ENCODE measurements at regions not wholly inside any gene's neighbourhood (a gene's known extent, or its start where the extent isn't known, plus 50 kb on each side); places are given as distances from the start of the nearest gene placed in this dataset.

DNA sequence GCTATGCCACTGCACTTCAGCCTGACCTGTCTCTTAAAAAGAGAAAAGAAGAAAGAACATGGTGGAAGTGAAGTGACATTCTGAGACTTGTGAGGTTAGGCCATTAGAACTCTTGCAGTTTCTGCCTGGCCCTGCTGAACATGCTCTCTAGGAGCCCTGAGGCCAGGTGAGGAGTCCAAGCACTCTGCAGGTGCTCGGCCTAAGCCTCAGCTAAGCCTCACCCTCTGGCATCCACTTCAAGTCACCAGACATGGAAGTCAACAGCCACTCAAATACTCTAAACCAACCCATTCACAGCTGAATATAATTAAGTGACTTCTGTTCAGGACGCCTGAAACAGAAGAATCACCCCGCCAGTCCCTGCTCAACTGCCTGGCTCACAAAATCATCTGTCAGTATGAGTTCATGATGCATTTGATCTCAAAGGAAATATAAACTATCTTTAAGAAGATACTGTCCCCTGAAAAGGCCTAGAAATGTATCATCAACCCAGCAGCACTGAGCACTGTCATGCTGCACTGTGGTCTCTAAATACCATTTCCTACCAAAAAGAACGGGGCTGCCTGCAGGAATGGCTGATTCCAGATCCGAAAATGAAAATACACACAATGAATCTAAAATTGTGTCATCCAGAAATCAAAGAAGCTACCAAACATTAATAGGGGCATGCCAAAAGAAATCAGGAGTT is 118.8 kb downstream of the PSMG1 start:
- intact Hi-C loops (cut with DNase I), result loop anchor here (5.0 to 10.0 kb wide), 3 partner anchors 60 to 257 kb away; partner anchors contain the start of gene ETS2
- ATAC-seq (no peak), DNase-seq (ENCODE audit: missing footprints) (no peak)

DNA sequence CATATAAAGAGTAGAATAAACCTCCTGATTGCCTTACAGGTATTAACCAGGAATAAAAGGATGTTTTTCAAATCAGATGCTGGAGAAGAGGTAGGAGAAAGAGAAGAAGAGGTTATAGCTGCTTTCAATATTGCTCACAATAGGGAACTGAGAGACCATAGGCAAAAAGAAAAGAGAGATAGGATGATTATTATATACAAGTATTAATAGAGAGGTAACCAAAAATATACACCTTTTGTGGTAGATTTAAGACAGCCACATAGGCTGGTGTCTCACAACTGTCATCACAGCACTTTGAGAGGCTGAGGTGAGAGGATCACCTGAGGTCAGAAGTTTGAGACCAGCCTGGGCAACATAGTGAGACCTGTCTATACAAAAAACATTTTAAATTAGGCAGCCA is 119.7 kb downstream of the PSMG1 start:
- ATAC-seq (no peak), DNase-seq (ENCODE audit: missing footprints) (no peak)
- intact Hi-C loops (cut with DNase I), result loop anchor here (10.0 kb wide), 1 partner anchor 61 kb away; no protein-coding TSS in a partner anchor

DNA sequence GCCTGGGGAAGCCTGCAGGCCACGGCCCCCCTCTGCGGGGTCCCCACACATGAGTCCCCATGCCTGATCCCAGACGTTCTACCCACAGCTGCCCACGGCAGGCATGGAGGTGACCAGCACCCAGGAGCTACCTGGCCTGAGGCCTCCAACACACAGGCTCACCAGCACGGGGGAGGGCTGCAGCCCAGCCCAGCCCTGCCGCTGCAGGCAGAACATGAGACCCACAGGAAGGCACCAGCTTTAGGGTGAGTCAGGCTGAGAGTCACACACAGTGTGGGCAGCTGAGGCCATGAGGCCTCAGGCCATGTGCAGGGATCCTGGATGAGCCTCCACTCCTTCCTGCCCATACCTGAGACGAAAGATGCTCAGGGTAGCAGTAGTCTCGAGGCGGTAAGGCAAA is 121.1 kb downstream of the PSMG1 start:
- ATAC-seq, result no peak
- intact Hi-C loops (cut with DNase I), result loop anchor here (10.0 kb wide), 1 partner anchor 63 kb away; no protein-coding TSS in a partner anchor

DNA sequence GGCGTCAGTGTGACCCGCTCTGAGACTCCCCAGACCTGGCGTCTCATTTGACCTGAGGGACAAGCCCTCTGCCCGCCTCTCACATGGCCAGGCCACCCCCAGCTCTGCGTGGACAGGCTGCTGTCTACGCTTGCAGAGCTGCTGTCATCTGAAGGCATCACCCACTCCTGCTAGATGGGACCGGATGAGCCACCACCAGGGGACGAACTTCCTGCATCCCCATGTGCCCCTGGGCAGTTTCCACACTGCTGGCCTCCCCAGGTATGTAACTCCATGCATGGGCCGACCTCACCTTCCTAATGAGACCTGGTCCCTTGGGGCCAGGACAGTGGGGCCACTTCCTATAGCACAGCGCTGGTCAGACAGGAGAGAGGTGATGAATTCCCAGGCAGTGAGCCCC is 121.5 kb downstream of the PSMG1 start:
- intact Hi-C loops (cut with DNase I), result loop anchor here (10.0 kb wide), 1 partner anchor 63 kb away; no protein-coding TSS in a partner anchor
- no peak for ATAC-seq
- no peak for DNase-seq (ENCODE audit: missing footprints)

More for the DNA sequence above, 121.1 kb downstream of the PSMG1 start:
- DNase-seq (ENCODE audit: missing footprints), result no peak

DNA sequence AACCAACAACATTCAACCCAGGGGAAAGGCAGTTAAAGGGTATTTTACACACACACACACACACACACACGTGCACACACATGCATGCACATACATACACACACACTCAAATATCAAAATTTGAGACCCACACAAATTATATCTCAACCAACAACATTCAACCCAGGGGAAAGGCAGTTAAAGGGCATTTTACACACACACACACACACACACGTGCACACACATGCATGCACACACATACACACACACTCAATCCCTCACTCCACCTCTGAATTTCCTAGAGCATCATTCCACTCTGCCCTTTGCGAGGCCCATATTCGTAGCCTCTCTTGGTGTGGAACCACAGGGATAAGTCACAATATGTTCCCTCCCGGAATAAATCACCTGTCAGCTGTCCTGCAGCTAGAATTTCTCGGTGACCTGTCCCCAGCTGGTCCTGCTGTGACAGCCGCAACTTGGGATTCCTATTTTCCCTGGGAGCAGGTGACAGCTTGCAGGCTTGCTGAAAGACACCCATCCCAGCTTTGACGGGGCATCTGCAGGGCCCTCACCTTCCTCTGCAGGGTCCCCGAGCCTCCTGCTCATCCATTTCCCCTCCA is 122.7 kb downstream of the PSMG1 start:
- DNase-seq (ENCODE audit: missing footprints), result no peak
- intact Hi-C loops (cut with DNase I), result loop anchor here (10.0 kb wide), 1 partner anchor 64 kb away; no protein-coding TSS in a partner anchor

DNA sequence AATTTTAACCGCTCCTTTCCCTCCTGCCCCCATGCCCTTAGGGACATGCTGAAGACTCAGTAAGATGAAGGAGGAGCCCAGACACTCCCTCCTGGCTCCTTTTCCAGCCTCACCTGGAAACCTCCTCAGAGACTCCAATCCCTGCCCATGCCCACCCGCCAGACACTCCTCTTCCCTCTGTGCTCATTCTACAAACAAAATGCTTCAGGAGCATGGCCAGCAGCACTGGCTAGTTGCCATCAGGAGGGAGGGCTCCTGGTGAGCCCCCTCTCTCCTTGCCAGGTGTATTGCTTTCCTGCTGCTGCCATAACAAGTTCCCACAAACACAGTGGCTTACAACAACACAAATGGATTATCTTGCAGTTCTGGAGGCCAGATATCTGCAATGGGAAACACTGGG is 126.1 kb downstream of the PSMG1 start:
- DNase-seq (ENCODE audit: missing footprints) (no peak), ATAC-seq (no peak)
- intact Hi-C loops (cut with DNase I), result loop anchor here (10.0 kb wide), 1 partner anchor 562 kb away; the partner anchor contains the start of gene ERG

More for the DNA sequence above, 122.7 kb downstream of the PSMG1 start:
- no peak for ATAC-seq

DNA sequence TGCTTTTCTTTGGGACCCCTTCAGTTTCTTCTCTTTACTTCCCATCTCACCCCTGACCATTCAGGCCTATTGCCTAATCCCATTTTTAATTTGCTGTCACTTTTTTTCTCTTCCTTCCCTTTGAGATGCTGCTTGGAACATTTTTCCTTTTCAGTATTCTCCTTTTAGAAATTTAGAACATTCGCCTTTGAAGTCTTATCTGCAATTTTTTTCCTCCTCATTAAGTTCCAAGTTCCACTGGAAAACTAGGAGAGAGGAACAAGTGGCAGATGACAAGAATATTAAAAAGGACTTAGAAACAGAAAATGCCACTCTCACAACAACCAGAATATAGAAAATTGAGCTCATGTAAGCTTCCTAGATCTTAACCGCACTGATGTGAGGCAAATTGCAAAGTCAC is 126.6 kb downstream of the PSMG1 start:
- DNase-seq (ENCODE audit: missing footprints), result no peak
- ATAC-seq, result no peak
- intact Hi-C loops (cut with DNase I), result loop anchor here (10.0 kb wide), 1 partner anchor 562 kb away; the partner anchor contains the start of gene ERG

DNA sequence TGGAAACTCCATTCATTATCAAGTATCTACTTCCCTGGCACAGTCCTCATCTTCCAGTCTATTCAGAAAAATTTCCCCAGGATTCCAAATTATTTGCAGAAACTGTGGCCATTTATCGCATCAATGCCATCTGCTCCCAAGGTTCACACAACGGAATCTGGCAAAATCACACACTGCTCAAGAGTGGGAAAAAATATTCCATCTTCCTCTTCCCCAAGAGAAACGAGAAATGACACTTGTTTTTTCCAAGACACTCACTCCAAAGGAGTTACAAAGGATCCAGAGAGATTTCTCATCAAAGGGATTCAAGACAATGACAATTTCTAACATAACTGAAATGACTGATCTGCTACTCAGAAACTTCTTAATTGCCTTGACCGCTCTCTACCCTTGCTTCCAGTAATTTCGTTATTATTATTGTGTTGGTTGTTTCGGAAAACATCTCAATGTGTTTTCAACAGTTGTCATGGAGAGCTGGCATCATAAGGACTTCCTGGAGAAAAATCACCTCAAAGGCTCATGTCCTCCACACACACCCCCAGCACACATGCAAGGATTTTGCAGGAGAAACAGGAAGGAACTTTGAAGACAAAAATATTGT is 128.0 kb downstream of the PSMG1 start:
- DNase-seq (ENCODE audit: missing footprints), result no peak
- ATAC-seq, result no peak
- intact Hi-C loops (cut with DNase I), result loop anchor here (1.0 to 10.0 kb wide), 2 partner anchors 50 to 560 kb away; partner anchors contain the start of gene ERG

DNA sequence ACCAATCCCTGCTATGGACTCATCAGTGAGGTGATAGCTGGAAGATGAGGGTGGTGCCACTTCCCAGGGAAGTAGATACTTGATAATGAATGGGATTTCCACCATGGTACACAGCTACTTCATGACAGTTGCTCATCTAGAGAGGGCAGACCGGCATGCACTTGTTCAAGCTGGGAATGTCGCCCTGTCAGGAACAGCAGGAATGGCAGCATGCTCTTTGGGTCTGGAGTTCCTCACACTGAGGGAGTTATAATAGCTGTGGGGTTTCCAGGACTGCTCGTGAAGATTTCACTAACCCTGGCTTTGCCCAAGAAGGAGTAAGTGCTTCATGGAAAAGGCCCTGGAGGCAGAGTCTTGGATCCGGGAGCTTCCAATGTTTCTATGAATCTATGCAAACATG is 129.2 kb downstream of the PSMG1 start:
- intact Hi-C loops (cut with DNase I), result loop anchor here (10.0 kb wide), 1 partner anchor 559 kb away; the partner anchor contains the start of gene ERG
- ATAC-seq, result no peak
- no peak for DNase-seq (ENCODE audit: missing footprints)

DNA sequence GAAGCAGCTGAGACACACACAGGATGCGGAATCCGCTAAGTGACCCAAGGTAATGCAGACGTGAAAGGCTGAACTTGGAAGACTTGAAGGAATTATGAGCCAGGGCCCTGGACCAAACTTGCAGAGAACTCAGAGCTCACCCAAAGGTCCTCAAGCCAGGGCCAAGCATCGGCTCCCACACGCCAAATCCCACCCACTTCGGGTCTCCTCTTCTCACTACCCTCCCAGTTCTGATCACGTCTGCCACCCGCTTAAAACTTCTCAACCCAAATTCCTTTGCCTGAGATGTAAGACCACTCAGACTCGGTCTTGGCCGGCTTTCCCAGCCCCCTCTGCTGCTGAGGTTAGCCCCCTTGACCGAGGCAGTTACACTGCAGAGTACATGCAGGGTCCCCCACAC is 130.1 kb downstream of the PSMG1 start:
- intact Hi-C loops (cut with DNase I), result loop anchor here (10.0 kb wide), 1 partner anchor 558 kb away; the partner anchor contains the start of gene ERG
- ATAC-seq, result no peak
- no peak for DNase-seq (ENCODE audit: missing footprints)

DNA sequence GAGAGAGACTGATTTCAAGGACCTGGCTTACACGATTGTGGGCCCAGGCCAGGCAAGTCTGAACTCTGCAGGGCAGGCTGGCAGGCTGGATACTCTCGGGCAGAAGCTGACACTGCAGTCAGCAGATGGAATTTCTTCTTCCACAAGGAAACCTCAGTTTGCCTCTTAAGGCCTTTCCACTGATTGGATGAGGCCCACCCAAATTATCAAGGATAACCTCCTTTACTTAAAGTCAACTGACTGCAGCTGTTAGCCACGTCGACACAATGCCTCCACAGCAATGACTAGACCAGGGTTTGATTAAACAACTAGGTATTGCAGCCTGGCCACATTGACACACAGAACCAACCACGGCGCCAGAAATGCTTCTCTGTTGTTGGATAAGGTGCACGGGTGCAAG is 130.5 kb downstream of the PSMG1 start:
- no peak for DNase-seq (ENCODE audit: missing footprints)
- intact Hi-C loops (cut with DNase I), result loop anchor here (10.0 kb wide), 1 partner anchor 558 kb away; the partner anchor contains the start of gene ERG
- no peak for ATAC-seq

DNA sequence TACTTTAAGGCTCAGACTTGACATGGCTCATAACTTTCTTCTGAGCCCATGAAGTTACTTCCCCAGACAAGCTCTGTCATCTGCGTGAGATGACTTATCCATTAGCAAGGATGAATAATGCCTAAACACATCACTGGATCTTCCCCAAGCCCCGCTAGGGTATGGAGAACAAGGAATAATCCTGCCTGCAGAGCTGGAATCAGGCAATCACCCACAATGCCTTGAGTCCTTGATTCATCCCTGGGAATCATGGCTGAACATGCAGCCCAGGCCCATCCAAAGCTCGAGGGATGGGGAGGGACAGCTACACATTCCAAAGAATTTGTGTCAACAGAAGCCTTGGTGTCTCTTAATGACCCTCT is 131.7 kb downstream of the PSMG1 start:
- DNase-seq (ENCODE audit: missing footprints) (no peak), ATAC-seq (no peak)
- intact Hi-C loops (cut with DNase I), result loop anchor here (10.0 kb wide), 1 partner anchor 557 kb away; the partner anchor contains the start of gene ERG

DNA sequence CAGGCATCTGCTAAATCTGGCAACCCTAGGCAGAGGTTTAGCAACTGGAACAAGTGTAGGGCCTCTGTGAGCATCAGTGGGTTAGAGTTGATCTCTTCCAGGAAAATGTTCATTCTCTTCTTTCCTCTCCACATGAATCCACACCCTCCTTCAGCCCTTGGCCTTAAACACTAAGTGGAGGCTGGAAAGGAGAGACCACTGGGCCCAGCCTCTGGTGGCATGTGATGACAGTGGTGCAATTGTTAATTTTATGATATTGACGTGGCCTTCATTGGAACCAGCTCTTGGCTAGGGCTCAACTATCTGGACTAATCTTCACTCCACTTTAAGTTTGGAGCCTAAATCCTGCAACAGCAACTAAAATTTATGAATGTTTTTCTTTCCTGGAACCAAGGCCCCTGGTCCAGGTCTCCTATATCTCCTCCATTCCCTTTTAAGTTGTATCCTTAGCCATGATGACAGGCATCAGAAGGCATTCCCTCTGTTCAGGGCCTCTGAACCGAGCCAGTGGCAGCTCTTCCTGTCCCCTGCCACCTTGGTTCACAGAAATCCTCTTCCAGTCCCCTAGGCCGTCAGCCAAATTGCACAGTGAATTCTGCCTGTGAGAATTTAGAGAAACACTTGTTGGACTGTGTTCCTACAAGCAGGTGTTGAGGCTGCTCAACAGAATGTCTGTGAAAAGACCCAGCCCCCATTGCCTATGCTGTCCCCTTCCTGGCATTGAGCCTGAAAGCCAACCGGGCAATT is 132.2 kb downstream of the PSMG1 start:
- peak; percentile 47 for ATAC-seq
- intact Hi-C loops (cut with DNase I), result loop anchor here (10.0 kb wide), 1 partner anchor 556 kb away; the partner anchor contains the start of gene ERG
- DNase-seq (ENCODE audit: missing footprints), result no peak

DNA sequence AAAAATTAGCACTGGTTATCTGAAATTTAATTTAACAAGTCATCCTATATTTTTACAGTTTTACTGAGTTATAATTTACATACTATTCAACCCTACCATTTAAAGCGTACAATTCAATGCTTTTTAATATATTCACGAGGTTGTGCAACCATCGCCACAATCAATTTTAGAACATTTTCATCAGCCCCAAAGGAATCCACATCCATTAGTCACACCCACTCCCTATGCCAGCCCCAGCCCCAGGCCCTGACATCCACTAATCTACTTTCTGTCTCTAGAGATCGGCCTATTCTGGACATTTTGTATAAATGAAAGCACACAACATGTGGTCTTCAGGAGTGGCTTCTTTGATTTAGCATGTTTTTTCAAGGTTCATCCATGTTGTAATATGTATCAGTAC is 134.7 kb downstream of the PSMG1 start:
- ATAC-seq (no peak), DNase-seq (ENCODE audit: missing footprints) (no peak)
- intact Hi-C loops (cut with DNase I), result no loop called here

DNA sequence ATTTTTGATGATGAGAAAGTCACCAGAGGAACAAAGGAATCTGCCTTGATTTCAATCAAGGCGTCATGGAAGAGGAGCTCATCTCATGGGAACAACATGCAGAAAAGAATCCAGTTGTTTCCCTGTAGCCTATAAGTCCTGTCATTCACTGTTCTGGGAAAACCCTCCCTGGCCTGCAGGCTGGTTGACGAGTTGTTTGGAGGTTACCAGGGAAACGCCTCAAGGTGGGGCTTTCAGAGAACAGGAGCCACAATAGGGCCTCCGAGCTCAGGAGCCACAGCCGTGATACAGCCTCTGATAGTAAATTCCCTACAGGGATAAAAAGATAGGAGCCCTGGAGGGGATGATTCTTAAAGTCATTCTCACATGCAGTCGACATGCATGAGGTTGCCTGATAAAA is 135.2 kb downstream of the PSMG1 start:
- no peak for ATAC-seq
- intact Hi-C loops (cut with DNase I), result no loop called here
- DNase-seq (ENCODE audit: missing footprints), result no peak

DNA sequence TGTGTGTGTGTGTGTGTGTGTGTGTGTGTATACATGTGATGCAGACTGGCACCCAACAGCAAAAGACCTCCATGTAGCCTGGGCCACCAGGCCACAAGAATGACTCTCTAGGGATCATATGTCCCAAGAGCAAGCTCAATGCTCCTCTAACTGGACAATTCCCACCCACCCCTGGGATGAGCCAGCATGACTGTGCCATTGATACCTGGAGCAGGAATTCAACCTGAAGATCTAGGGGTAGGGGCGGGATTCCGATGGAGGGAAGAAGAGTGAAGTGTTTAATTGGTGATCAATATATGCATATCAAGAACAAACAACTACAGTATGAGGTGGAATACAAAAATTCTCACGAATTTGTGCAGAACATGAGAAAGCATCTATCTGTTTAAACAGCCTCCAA is 136.2 kb downstream of the PSMG1 start:
- intact Hi-C loops (cut with DNase I), result no loop called here
- no peak for ATAC-seq
- no peak for DNase-seq (ENCODE audit: missing footprints)

DNA sequence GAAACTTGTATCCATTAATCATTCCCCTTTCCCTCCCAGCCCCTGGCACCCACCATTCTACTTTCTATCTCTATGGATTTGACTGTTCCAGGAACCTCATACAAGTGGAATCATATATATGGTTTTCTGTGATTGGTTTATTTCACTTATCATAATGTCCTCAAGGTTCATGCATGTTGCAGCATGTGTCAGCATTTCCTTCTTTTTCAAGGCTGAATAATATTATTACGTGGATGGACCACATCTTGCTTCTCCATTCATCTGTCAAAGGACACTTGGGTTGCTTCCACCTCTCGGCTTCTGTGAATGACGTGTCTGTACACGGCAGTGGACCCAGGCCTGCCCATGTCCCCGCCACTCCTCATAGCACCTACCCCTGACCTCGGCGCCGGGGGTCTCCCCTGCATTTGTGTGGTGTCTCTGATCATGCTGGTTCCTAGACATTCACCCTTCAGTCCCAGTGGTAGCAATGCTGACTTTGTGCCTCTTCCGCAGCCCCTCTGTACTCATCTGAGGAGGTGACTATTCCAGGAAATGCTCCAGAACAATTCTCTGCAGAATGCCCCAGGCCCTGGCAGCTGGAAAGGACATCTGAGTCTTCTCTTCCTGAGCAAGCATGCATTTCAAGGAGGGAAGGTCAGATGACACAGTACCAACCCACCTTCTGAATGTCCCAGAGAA is 136.9 kb downstream of the PSMG1 start:
- no peak for DNase-seq (ENCODE audit: missing footprints)
- intact Hi-C loops (cut with DNase I), result no loop called here
- no peak for ATAC-seq

DNA sequence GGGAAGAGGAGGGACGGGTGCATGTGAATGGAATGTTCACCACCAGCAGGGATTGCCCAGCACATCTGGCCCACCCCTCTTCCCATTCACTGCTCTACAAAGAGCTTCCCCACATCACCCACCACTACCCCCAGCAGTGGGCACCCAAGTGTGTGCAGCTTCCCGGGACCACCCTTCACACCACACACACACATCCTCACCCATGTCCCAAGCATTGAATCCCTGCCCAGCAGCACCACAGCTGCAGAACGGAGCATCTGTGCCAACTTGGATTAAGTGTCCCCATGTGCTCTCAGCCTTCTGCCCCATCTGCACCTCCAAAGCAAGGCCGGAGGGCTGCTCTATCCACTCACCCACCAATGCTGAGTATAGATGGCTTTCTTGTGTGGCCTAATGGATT is 141.4 kb downstream of the PSMG1 start:
- ATAC-seq (no peak), DNase-seq (ENCODE audit: missing footprints) (no peak)
- intact Hi-C loops (cut with DNase I), result loop anchor here (5.0 kb wide), 1 partner anchor 35 kb away; no protein-coding TSS in a partner anchor
